MCF 10A (cell line): ENCODE measurements at regions not wholly inside any gene's neighbourhood (a gene's known extent, or its start where the extent isn't known, plus 50 kb on each side); places are given as distances from the start of the nearest gene placed in this dataset.
"Not testable (repeated sequence)": the region's sequence is repeated elsewhere in the genome, so short reads cannot be mapped to it uniquely, and the experiment has no call there.

Source experiments
- BruUV-seq: library from RNA; stranded (reverse); fragments of 400-500 nt; replicated peaks from 2 replicates; lab custom pipeline; 2021; lab: Mats Ljungman, UMichigan
- CTCF ChIA-PET: fragments of 300-600 bp; sonication (Branson Sonifier 250); formaldehyde crosslinking; extraction: SDS; loops from one replicate; lab custom pipeline; 2021; ENCODE audit warnings: antibody characterized with exemption, inconsistent platforms; lab: Yijun Ruan, JAX
- POLR2A ChIA-PET: fragments of 300-600, 350-650 bp; sonication (Branson Sonifier 250); formaldehyde crosslinking; extraction: SDS; loops from one replicate; lab custom pipeline; 2020; ENCODE audit warnings: antibody characterized with exemption, inconsistent platforms; lab: Yijun Ruan, JAX
- DNase-seq: peaks from one replicate; pipeline ENCODE4 v3.0.0-alpha.2; 2018; ENCODE audit not compliant: unreplicated experiment
- H3K27ac Mint-ChIP-seq: one replicate; pipeline ENCODE4 v1.8.0; 2022; ENCODE audit warnings: mild to moderate bottlenecking, low read depth, mixed read lengths; ENCODE audit not compliant: unreplicated experiment
- H3K27me3 Mint-ChIP-seq: one replicate; pipeline ENCODE4 v1.8.0; 2022; ENCODE audit warnings: mixed read lengths; ENCODE audit not compliant: insufficient read depth, unreplicated experiment
- H3K36me3 Mint-ChIP-seq: one replicate; pipeline ENCODE4 v1.8.0; 2022; ENCODE audit warnings: mild to moderate bottlenecking, moderate library complexity, mixed read lengths; ENCODE audit not compliant: insufficient read depth, unreplicated experiment
- H3K4me1 Mint-ChIP-seq: one replicate; pipeline ENCODE4 v1.8.0; 2022; ENCODE audit warnings: mixed read lengths; ENCODE audit not compliant: insufficient read depth, unreplicated experiment
- H3K4me3 Mint-ChIP-seq: one replicate; pipeline ENCODE4 v1.8.0; 2022; ENCODE audit warnings: mild to moderate bottlenecking, moderate library complexity, mixed read lengths; ENCODE audit not compliant: unreplicated experiment
- H3K9me3 Mint-ChIP-seq: one replicate; pipeline ENCODE4 v1.8.0; 2022; ENCODE audit warnings: mixed read lengths; ENCODE audit not compliant: unreplicated experiment
- intact Hi-C: fragments of 100-400 bp; cut with micrococcal nuclease; formaldehyde crosslinking; loops from 2 replicates; pipeline ENCODE4 v1.14.1; 2022
- TF ChIP-seq, protein P1 (sequence below): fragments of 200-600 bp; IDR thresholded peaks from one replicate; pipeline ENCODE4 v1.8.0; 2022; ENCODE audit warnings: antibody characterized with exemption, mild to moderate bottlenecking; ENCODE audit not compliant: unreplicated experiment

DNA sequence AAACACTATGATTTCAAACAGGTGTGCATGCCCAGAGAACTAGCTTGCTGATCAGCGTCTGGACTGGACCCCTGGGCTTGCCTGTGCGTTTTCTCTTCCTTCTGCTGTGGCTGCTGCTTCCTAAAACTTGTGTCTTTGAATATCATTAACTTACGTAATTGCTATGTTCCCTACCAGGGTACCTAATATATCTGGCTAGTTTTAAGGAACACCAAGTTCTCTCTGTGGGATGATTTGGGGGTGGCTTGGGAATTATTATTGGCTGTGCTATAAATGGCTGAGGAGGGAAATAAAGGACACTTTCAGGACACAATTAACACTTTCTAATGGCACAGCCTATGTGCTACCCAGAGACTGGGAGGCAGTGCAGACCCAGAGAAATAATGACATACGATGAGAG is 606.0 kb upstream of the RBFOX1 start:
- POLR2A ChIA-PET: no interaction called here
- Mint-ChIP-seq H3K27ac (no peak overlapping the region), H3K27me3 (no peaks in the 10 kb centered on the region), H3K9me3 (peaks cover 24% of the 10 kb centered on the region), H3K4me3 (no peak overlapping the region), H3K36me3 (no peaks in the 10 kb centered on the region), H3K4me1 (no peaks in the 10 kb centered on the region)
- CTCF ChIA-PET: interaction anchor here (0.7 to 1.0 kb wide), 2 partner anchors 18 to 40 kb away, joined by 3 to 4 read pairs; no protein-coding TSS in a partner anchor
- intact Hi-C loops: no loop called here
- DNase-seq: no peak
- TF ChIP-seq, protein P1, sequence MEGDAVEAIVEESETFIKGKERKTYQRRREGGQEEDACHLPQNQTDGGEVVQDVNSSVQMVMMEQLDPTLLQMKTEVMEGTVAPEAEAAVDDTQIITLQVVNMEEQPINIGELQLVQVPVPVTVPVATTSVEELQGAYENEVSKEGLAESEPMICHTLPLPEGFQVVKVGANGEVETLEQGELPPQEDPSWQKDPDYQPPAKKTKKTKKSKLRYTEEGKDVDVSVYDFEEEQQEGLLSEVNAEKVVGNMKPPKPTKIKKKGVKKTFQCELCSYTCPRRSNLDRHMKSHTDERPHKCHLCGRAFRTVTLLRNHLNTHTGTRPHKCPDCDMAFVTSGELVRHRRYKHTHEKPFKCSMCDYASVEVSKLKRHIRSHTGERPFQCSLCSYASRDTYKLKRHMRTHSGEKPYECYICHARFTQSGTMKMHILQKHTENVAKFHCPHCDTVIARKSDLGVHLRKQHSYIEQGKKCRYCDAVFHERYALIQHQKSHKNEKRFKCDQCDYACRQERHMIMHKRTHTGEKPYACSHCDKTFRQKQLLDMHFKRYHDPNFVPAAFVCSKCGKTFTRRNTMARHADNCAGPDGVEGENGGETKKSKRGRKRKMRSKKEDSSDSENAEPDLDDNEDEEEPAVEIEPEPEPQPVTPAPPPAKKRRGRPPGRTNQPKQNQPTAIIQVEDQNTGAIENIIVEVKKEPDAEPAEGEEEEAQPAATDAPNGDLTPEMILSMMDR: no peak
- no TSS peak for BruUV-seq

DNA sequence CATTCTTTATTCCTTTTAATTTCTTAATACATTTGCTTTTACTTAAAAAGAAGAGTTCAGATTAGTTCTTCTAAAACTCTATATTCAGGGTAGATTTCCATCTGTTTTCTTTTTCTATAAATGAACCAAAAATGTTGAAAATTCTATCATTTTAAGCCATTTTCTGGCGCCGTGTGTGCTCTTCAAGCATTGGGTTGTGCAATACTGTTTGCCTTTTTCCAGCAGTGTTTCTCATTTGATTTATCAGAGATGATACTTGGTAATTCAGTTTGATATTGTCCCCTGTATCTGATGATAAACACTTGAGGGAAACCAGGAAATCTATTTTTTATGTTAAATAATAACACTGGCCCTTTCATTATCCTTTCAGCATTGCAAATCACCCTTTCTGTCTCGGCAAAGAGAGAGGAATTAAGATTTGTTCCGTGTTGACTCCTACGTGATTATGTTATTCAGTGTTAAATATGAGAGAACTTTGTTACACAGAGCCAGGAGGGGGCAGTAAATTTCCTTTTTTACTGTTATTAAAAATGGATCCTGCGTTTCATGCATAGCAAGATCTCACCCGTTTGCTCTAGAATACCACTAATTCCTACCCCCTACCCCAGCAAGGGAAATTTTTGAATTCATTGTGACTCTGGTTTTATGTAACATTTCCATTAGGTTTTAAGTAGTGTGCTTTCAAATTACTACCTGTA is 606.9 kb upstream of the RBFOX1 start:
- TF ChIP-seq, protein P1: no peak
- no peaks in the 10 kb centered on the region for H3K27me3 Mint-ChIP-seq
- DNase-seq: no peak
- H3K9me3 Mint-ChIP-seq: peaks cover 17% of the 10 kb centered on the region
- no TSS peak for BruUV-seq
- intact Hi-C loops: no loop called here
- POLR2A ChIA-PET: no interaction called here
- H3K4me1 Mint-ChIP-seq: no peaks in the 10 kb centered on the region
- H3K27ac Mint-ChIP-seq: no peak overlapping the region
- H3K36me3 Mint-ChIP-seq: no peaks in the 10 kb centered on the region
- CTCF ChIA-PET: interaction anchor here (0.7 to 1.2 kb wide), 3 partner anchors 17 to 43 kb away, joined by 3 to 4 read pairs (median 4); no protein-coding TSS in a partner anchor
- no peak overlapping the region for H3K4me3 Mint-ChIP-seq

DNA sequence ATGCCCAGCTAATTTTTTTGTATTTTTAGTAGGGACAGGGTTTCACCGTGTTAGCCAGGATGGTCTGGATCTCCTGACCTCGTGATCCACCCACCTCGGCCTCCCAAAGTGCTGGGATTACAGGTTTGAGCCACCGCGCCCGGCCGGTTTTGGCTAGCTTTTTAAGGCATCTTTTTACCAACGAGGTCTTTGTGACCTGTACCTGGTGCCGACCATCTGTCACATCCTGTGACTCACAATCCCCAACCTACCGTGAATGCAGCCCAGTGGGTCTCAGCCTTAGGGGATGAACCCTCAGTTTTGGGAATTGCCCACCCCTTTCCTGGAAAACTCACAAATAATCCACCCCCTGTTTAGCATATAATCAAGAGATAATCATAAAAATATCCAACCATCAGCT is 607.4 kb upstream of the RBFOX1 start:
- H3K27me3 Mint-ChIP-seq, BruUV-seq, intact Hi-C loops, DNase-seq, H3K4me3 Mint-ChIP-seq, H3K4me1 Mint-ChIP-seq, POLR2A ChIA-PET, H3K27ac Mint-ChIP-seq, H3K36me3 Mint-ChIP-seq: not testable (repeated sequence)
- CTCF ChIA-PET: interaction anchor here (1.2 kb wide), 1 partner anchor 42 kb away, joined by 4 read pairs; no protein-coding TSS in a partner anchor
- peaks cover 18% of the 10 kb centered on the region for H3K9me3 Mint-ChIP-seq

DNA sequence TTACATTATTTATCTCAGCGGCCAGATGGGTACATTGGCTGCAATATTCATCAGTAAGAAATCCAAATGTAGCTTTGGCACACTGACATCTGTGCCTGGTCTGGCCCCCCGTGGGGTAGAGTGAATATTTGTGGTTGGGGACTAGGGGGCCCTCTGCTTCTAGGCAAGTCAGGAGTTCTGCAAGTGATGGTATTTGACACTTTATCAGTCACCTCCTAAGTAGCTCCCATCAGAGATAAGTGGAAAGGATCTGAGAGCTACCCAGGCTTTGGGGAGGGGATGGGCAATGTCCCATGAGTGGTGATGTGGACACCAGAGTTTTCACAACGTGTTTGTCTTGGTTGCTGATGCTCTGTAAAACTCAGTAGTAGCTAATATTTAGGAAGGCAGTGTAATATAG is 609.9 kb upstream of the RBFOX1 start:
- BruUV-seq: no TSS peak
- Mint-ChIP-seq H3K27ac (no peak overlapping the region), H3K4me1 (no peaks in the 10 kb centered on the region), H3K9me3 (peaks cover 21% of the 10 kb centered on the region), H3K36me3 (no peaks in the 10 kb centered on the region), H3K4me3 (no peak overlapping the region), H3K27me3 (no peaks in the 10 kb centered on the region)
- POLR2A ChIA-PET: interaction anchor here (0.5 kb wide), 1 partner anchor 217 kb away, joined by 4 read pairs; no protein-coding TSS in a partner anchor
- intact Hi-C loops: no loop called here
- no peak for DNase-seq
- CTCF ChIA-PET: no interaction called here
- TF ChIP-seq, protein P1: no peak
